ENCODE measurements at regions not wholly inside any gene's neighbourhood (a gene's known extent, or its start where the extent isn't known, plus 50 kb on each side); places are given as distances from the start of the nearest gene placed in this dataset.
"Not testable (repeated sequence)": the region's sequence is repeated elsewhere in the genome, so short reads cannot be mapped to it uniquely, and the experiment has no call there.

DNA sequence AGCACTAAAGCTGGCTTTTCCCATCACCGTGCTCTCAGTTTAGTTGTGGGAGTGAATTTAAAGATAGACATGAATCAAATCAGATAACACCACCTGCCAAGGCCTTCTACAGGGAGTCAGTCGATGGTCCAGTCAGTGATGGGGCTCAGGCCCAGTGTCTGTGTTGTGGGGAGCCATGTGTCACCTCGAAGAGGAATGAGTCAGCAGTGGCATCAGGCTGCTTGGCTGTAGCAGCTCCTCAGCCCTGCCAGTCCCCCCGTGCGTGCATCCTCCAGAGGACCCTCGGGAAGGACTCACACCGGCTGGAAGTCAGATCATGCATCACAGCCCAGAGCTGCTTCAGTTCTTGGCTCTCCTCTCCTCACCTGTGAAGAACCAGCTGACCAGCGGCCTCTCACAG is 420.4 kb upstream of the RAB6C start:
- no peak for DNase-seq (ENCODE audit: low spot score)
- Histone ChIP-seq H3K27ac (no peak overlapping the region), H3K36me3 (no peaks in the 10 kb centered on the region), H3K27me3 (replicated peaks; ENCODE audit: insufficient read depth) (peaks cover 6% of the 10 kb centered on the region), H3K4me3 (no peak overlapping the region), H3K9me3 (no peaks in the 10 kb centered on the region), H3K4me1 (replicated peaks) (no peaks in the 10 kb centered on the region)
- 50% methylated on average over 8 of the region's 8 CpGs for WGBS
- TF ChIP-seq POLR2A (IDR thresholded peaks at IDR 0.05): no peak
- TF ChIP-seq, protein P1, sequence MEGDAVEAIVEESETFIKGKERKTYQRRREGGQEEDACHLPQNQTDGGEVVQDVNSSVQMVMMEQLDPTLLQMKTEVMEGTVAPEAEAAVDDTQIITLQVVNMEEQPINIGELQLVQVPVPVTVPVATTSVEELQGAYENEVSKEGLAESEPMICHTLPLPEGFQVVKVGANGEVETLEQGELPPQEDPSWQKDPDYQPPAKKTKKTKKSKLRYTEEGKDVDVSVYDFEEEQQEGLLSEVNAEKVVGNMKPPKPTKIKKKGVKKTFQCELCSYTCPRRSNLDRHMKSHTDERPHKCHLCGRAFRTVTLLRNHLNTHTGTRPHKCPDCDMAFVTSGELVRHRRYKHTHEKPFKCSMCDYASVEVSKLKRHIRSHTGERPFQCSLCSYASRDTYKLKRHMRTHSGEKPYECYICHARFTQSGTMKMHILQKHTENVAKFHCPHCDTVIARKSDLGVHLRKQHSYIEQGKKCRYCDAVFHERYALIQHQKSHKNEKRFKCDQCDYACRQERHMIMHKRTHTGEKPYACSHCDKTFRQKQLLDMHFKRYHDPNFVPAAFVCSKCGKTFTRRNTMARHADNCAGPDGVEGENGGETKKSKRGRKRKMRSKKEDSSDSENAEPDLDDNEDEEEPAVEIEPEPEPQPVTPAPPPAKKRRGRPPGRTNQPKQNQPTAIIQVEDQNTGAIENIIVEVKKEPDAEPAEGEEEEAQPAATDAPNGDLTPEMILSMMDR (IDR thresholded peaks at IDR 0.05): no peak
- no peak for TF ChIP-seq POLR2AphosphoS5 (IDR thresholded peaks at IDR 0.05)
- intact Hi-C loops (cut with DNase I): no loop called here

DNA sequence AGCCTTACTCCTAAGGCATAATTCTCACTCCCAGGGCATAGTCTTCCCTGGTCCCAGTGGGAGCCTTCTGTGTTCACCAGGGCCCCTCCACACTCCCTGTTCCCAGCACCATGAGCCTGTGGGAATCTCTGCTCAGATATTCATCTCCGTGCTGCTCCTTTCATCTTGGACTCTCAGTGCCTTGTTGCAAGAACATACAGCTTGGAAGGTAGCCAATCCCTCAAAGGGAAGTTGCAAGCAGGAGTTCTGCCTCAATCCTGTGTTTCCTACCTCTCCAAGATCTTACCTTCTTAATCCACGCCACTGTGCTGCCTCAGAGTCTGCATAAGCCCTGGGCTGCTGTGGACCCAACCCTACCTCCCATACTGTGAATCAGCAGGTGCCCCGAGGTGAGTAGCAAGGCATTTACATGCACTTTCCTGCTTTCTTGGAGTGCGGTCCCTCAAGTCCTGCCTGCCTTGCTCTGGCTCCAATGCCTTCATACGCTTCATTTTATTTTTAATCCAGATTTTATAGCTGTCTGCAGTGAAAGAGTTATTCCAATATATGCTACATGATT is 413.8 kb upstream of the RAB6C start:
- Histone ChIP-seq H3K4me3 (no peak overlapping the region), H3K36me3 (no peaks in the 10 kb centered on the region), H3K4me1 (replicated peaks) (no peaks in the 10 kb centered on the region), H3K9me3 (no peaks in the 10 kb centered on the region), H3K27me3 (replicated peaks; ENCODE audit: insufficient read depth) (no peaks in the 10 kb centered on the region), H3K27ac (no peak overlapping the region)
- intact Hi-C loops (cut with DNase I): no loop called here
- TF ChIP-seq, protein P1 (IDR thresholded peaks at IDR 0.05): no peak
- TF ChIP-seq POLR2A (IDR thresholded peaks at IDR 0.05) (no peak), POLR2AphosphoS5 (IDR thresholded peaks at IDR 0.05) (no peak)
- DNase-seq (ENCODE audit: low spot score): no peak
- 30% methylated on average over 5 of the region's 5 CpGs for WGBS

DNA sequence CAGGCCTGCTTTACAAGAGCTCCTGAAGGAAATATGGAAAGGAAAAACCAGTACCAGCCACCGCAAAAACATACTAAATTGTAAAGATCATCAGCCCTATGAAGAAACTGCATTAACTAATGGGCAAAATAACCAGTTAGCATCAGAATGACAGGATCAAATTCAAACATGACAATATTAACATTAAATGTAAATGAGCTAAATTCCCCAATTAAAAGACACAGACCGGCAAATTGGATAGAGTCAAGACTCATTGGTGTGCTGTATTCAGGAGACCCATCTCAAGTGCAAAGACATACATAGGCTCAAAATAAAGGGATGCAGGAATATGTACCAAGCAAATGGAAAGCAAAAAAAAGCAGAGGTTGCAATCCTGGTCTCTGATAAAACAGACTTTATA is 408.7 kb upstream of the RAB6C start:
- H3K9me3 ChIP-seq; H3K4me3 ChIP-seq; H3K27ac ChIP-seq; H3K36me3 ChIP-seq; DNase-seq (ENCODE audit: low spot score); intact Hi-C loops (cut with DNase I); H3K27me3 ChIP-seq (replicated peaks; ENCODE audit: insufficient read depth); H3K4me1 ChIP-seq (replicated peaks): not testable (repeated sequence)
- 96% methylated on average over 2 of the region's 2 CpGs for WGBS

DNA sequence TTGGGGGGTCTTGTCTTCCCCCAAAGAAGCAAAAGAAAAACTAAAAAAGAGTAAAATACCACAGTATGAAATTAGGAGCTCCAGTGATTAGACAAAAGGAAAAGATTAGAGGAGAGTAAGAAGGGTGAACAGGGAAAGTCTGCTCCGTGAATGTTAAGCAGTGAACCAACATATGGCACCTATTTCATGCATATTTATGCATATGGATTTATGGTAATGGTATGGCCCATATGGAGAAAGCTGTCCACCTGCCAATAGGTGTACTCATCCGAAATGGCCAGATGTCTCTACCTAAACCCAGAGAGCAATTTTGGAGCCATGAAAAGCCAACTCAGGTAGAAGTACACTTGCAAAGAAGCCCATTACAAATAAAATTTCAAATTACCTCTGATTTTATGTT is 404.0 kb upstream of the RAB6C start:
- H3K27me3 ChIP-seq (replicated peaks; ENCODE audit: insufficient read depth): no peaks in the 10 kb centered on the region
- no peak for TF ChIP-seq POLR2AphosphoS5 (IDR thresholded peaks at IDR 0.05)
- TF ChIP-seq, protein P1 (IDR thresholded peaks at IDR 0.05): no peak
- TF ChIP-seq POLR2A (IDR thresholded peaks at IDR 0.05): no peak
- H3K27ac ChIP-seq: no peak overlapping the region
- 95% methylated on average over 2 of the region's 2 CpGs for WGBS
- H3K36me3 ChIP-seq: no peaks in the 10 kb centered on the region
- intact Hi-C loops (cut with DNase I): no loop called here
- no peaks in the 10 kb centered on the region for H3K4me1 ChIP-seq (replicated peaks)
- no peak for DNase-seq (ENCODE audit: low spot score)
- H3K4me3 ChIP-seq: no peak overlapping the region
- H3K9me3 ChIP-seq: no peaks in the 10 kb centered on the region

DNA sequence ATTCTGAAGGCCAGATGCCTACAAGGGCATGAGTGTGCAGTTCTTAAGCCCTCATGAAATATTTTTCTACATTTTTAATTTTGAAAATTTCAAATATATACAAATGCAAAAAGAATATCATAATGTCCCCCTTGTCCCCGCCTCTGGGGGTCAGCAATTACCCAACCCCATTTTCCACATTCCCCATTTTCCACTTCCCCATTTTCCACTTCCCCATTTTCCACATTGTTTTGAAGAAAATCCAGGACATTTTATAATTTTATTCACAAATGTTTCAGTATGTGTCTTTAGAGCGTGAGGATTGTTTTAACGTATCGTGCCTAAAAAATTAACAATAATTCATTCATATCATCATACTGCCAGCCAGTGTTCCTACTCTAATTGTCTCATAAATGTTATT is 403.6 kb upstream of the RAB6C start:
- H3K4me1 ChIP-seq (replicated peaks): no peaks in the 10 kb centered on the region
- 71% methylated on average over 4 of the region's 4 CpGs for WGBS
- DNase-seq (ENCODE audit: low spot score): no peak
- TF ChIP-seq POLR2A (IDR thresholded peaks at IDR 0.05) (no peak), POLR2AphosphoS5 (IDR thresholded peaks at IDR 0.05) (no peak)
- TF ChIP-seq, protein P1 (IDR thresholded peaks at IDR 0.05): no peak
- H3K36me3 ChIP-seq: no peaks in the 10 kb centered on the region
- H3K27ac ChIP-seq: no peak overlapping the region
- H3K4me3 ChIP-seq: no peak overlapping the region
- no peaks in the 10 kb centered on the region for H3K9me3 ChIP-seq
- H3K27me3 ChIP-seq (replicated peaks; ENCODE audit: insufficient read depth): no peaks in the 10 kb centered on the region
- intact Hi-C loops (cut with DNase I): no loop called here

Measured in prostate gland (tissue), 2 donors.